ENCODE measurements at regions not wholly inside any gene's neighbourhood (a gene's known extent, or its start where the extent isn't known, plus 50 kb on each side); places are given as distances from the start of the nearest gene placed in this dataset.

GRCh38 chr3:25173606-25174005 is 254.5 kb upstream of the RARB start:
- TF ChIP-seq CTCF (IDR thresholded peaks at IDR 0.05) = no peak
- TF ChIP-seq POLR2A (IDR thresholded peaks at IDR 0.05) = no peak
